ENCODE measurements at regions not wholly inside any gene's neighbourhood (a gene's known extent, or its start where the extent isn't known, plus 50 kb on each side); places are given as distances from the start of the nearest gene placed in this dataset.

DNA sequence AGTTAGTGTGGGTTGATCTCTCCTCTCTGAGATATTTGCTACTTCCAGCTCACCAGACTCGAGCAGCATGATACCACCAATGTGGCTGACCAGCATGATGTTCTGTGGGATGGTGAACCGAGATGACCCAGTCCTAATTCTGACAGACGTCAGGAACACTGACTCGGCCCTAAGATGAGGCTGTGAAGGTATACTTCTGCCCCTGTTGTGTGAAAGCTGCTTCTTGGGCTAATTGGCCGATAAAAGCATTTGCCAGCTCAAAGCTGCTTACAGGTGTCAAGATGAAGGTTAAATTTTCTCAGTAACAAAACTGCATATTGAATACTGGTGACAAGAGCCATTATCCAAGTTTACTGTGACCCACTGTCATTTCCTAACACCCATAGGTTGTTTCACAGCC, 151.4 kb downstream of the BRD1 start:
- Histone ChIP-seq H3K79me2 (ENCODE audit: control insufficient read depth, low read length) (no peaks in the 10 kb centered on the region), H3F3A (ENCODE audit: control insufficient read depth, insufficient read depth) (no peaks in the 10 kb centered on the region), H4K20me1 (ENCODE audit: control insufficient read depth, insufficient read depth, low read depth, low read length) (no peaks in the 10 kb centered on the region), H3K9me2 (replicated peaks; ENCODE audit: control insufficient read depth, low read length) (no peaks in the 10 kb centered on the region), H3K27me3 (ENCODE audit: control insufficient read depth, low read length) (peaks cover 26% of the 10 kb centered on the region), H3K9me3 (ENCODE audit: control insufficient read depth, insufficient read depth, low read length) (no peaks in the 10 kb centered on the region), H3K4me3 (ENCODE audit: low read length) (no peak overlapping the region), H3K36me3 (ENCODE audit: control insufficient read depth, low read length) (no peaks in the 10 kb centered on the region), H3K27ac (ENCODE audit: low read depth, low read length) (no peak overlapping the region), H3K4me2 (ENCODE audit: low read length) (no peak overlapping the region), H3K4me1 (ENCODE audit: control insufficient read depth, low read length) (no peaks in the 10 kb centered on the region)
- TF ChIP-seq, protein P1, sequence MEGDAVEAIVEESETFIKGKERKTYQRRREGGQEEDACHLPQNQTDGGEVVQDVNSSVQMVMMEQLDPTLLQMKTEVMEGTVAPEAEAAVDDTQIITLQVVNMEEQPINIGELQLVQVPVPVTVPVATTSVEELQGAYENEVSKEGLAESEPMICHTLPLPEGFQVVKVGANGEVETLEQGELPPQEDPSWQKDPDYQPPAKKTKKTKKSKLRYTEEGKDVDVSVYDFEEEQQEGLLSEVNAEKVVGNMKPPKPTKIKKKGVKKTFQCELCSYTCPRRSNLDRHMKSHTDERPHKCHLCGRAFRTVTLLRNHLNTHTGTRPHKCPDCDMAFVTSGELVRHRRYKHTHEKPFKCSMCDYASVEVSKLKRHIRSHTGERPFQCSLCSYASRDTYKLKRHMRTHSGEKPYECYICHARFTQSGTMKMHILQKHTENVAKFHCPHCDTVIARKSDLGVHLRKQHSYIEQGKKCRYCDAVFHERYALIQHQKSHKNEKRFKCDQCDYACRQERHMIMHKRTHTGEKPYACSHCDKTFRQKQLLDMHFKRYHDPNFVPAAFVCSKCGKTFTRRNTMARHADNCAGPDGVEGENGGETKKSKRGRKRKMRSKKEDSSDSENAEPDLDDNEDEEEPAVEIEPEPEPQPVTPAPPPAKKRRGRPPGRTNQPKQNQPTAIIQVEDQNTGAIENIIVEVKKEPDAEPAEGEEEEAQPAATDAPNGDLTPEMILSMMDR (IDR thresholded peaks at IDR 0.05; ENCODE audit: low read depth, low read length, poor library complexity, severe bottlenecking): no peak
- TF ChIP-seq EZH2phosphoT487 (IDR thresholded peaks at IDR 0.05; ENCODE audit: borderline replicate concordance, low read length): no peak

DNA sequence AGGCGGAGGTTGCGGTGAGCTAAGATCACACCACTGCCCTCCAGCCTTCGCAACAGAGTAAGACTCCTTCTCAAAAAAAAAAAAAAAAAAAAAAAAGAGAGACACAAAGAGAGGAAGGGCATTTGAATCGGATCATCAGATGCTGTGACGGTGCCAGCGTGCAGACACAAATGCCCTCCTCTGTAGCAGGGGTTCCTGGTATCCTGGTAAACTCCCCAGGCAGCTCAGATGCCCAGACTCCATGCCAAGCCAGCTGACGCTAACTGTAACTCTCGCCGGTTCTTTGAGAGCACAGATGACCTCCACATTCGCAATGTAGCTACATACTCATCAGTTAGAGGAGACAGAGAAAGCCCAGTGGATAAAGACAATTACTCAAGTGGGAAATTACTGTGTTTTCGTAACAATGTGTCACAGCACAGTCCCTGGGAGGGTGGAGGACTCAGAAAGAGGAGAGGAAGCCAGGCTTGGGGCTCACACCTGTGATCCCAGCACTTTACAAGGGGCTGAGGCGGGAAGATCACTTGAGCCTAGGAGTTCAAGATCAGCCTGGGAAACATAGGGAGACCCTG, 153.1 kb downstream of the BRD1 start:
- no peak overlapping the region for H3K4me3 ChIP-seq (ENCODE audit: low read length)
- no peaks in the 10 kb centered on the region for H4K20me1 ChIP-seq (ENCODE audit: control insufficient read depth, insufficient read depth, low read depth, low read length)
- no peaks in the 10 kb centered on the region for H3K79me2 ChIP-seq (ENCODE audit: control insufficient read depth, low read length)
- H3K4me1 ChIP-seq (ENCODE audit: control insufficient read depth, low read length): no peaks in the 10 kb centered on the region
- H3K9me2 ChIP-seq (replicated peaks; ENCODE audit: control insufficient read depth, low read length): no peaks in the 10 kb centered on the region
- H3K4me2 ChIP-seq (ENCODE audit: low read length): no peak overlapping the region
- peaks cover 21% of the 10 kb centered on the region for H3K27me3 ChIP-seq (ENCODE audit: control insufficient read depth, low read length)
- H3K36me3 ChIP-seq (ENCODE audit: control insufficient read depth, low read length): no peaks in the 10 kb centered on the region
- no peak for TF ChIP-seq EZH2phosphoT487 (IDR thresholded peaks at IDR 0.05; ENCODE audit: borderline replicate concordance, low read length)
- TF ChIP-seq, protein P1 (IDR thresholded peaks at IDR 0.05; ENCODE audit: low read depth, low read length, poor library complexity, severe bottlenecking): no peak
- H3K27ac ChIP-seq (ENCODE audit: low read depth, low read length): no peak overlapping the region
- peaks cover under 1% of the 10 kb centered on the region; the same call in 1 of the 2 replicates for H3K9me3 ChIP-seq (ENCODE audit: control insufficient read depth, insufficient read depth, low read length)
- no peaks in the 10 kb centered on the region for H3F3A ChIP-seq (ENCODE audit: control insufficient read depth, insufficient read depth)

DNA sequence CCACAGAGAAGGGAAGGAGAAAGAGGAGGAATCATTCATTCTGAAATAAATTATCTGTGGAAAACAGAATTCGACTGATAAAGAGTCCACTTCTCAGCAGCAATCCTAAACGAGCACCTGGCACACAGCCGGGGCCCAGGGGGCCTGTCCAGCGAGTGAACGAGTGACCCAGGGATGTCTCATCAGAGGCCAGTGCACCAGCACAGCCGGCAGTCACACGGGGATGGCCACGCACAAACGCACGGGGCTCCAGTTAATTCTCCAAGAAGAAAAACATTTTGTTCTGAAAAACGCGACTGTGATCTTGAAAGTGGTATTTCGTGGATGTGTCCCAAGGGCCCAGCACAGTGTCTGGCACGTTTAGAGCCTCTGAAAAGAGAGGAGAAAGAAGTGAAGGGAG, 154.6 kb downstream of the BRD1 start:
- no peak for TF ChIP-seq EZH2phosphoT487 (IDR thresholded peaks at IDR 0.05; ENCODE audit: borderline replicate concordance, low read length)
- TF ChIP-seq, protein P1 (IDR thresholded peaks at IDR 0.05; ENCODE audit: low read depth, low read length, poor library complexity, severe bottlenecking): no peak
- Histone ChIP-seq H3F3A (ENCODE audit: control insufficient read depth, insufficient read depth) (no peaks in the 10 kb centered on the region), H3K27me3 (ENCODE audit: control insufficient read depth, low read length) (peaks cover 20% of the 10 kb centered on the region), H4K20me1 (ENCODE audit: control insufficient read depth, insufficient read depth, low read depth, low read length) (no peaks in the 10 kb centered on the region), H3K36me3 (ENCODE audit: control insufficient read depth, low read length) (no peaks in the 10 kb centered on the region), H3K9me3 (ENCODE audit: control insufficient read depth, insufficient read depth, low read length) (peaks cover 14% of the 10 kb centered on the region; the same call in 1 of the 2 replicates), H3K79me2 (ENCODE audit: control insufficient read depth, low read length) (no peaks in the 10 kb centered on the region), H3K9me2 (replicated peaks; ENCODE audit: control insufficient read depth, low read length) (no peaks in the 10 kb centered on the region), H3K4me3 (ENCODE audit: low read length) (no peak overlapping the region), H3K27ac (ENCODE audit: low read depth, low read length) (no peak overlapping the region), H3K4me2 (ENCODE audit: low read length) (no peak overlapping the region), H3K4me1 (ENCODE audit: control insufficient read depth, low read length) (peaks cover 7% of the 10 kb centered on the region)
